ENCODE measurements at regions not wholly inside any gene's neighbourhood (a gene's known extent, or its start where the extent isn't known, plus 50 kb on each side); places are given as distances from the start of the nearest gene placed in this dataset.

DNA sequence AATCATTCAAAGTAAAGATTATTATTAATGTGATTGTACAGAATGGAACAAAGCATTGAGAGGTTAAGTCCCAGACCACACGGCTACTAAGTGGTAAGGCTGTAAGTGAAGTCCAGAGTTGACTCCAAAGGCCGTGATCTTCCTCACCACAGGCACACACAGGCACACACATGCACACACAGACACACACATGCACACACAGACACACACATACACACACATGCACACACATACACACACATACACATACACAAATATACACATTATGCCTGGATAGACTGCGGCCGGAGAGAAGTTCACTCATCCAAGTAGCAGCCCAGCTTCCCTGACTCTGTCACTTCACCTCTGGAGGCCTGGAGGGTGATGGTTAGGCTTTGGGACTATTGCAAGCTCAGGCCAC lies 121.9 kb downstream of the HLX start:
- no peak for DNase-seq
- no peaks in the 10 kb centered on the region for H3K27me3 ChIP-seq (ENCODE audit: control insufficient read depth, insufficient read depth, low read length)
- no CpG with 5 or more reads among the region's 4 CpGs for WGBS (ENCODE audit: insufficient coverage, low lambda C conversion rate)

DNA sequence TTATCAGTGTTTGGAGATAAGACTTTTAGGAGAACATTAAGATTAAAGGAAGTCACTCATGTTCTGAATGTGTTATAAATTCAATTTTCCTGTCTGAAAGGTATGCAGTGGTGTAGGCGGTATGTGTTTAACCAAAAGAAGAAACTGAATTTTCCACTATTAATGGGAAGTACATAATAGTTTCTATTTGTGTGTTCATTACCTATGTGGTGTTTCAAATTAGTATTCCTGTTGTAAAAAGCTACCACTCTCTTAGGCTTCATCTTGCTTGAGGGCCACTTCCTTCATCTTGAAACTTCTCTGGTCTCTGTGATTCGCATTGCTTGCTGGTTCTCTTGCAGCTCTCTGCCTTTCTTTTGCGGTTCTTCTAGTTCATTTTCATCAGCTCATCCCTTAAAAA lies 123.4 kb downstream of the HLX start:
- no peaks in the 10 kb centered on the region for H3K27me3 ChIP-seq (ENCODE audit: control insufficient read depth, insufficient read depth, low read length)
- no peak overlapping the region for H3K4me3 ChIP-seq (ENCODE audit: low read length)
- H3K36me3 ChIP-seq (ENCODE audit: control insufficient read depth, insufficient read depth, low read length) = no peaks in the 10 kb centered on the region
- no peaks in the 10 kb centered on the region for H3K4me1 ChIP-seq (ENCODE audit: control insufficient read depth, insufficient read depth, low read length)
- H3K9me3 ChIP-seq (ENCODE audit: control insufficient read depth, low read depth, low read length) = no peaks in the 10 kb centered on the region
- no peak for DNase-seq
- no peak overlapping the region for H3K27ac ChIP-seq (ENCODE audit: low read length)
- 100% methylated on average over 1 of the region's 3 CpGs for WGBS (ENCODE audit: insufficient coverage, low lambda C conversion rate)

More for the DNA sequence above, 121.9 kb downstream of the HLX start:
- no peaks in the 10 kb centered on the region for H3K36me3 ChIP-seq (ENCODE audit: control insufficient read depth, insufficient read depth, low read length)
- no peak overlapping the region for H3K4me3 ChIP-seq (ENCODE audit: low read length)
- no peaks in the 10 kb centered on the region for H3K9me3 ChIP-seq (ENCODE audit: control insufficient read depth, low read depth, low read length)
- no peak overlapping the region for H3K27ac ChIP-seq (ENCODE audit: low read length)
- H3K4me1 ChIP-seq (ENCODE audit: control insufficient read depth, insufficient read depth, low read length) = no peaks in the 10 kb centered on the region

DNA sequence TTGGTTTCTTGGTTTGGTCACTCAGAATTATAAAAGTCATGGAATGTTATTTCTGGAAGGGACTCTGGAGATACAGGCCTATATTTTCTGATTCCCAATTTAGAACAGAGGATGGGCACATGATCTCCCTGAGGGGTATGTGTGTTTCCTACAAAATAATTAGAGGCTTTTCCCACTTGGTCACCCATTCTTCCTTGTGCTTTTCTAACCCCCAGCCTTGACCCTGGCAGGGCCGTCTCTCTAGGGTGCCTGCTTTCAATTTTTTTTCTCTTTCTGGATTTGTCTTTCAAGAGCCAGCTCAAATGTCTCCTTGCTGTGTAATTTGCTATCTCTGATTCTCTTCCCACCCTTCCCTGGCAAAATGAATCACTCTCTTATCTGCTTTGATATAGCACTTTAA lies 131.9 kb downstream of the HLX start:
- no peak for DNase-seq
- H3K36me3 ChIP-seq (ENCODE audit: control insufficient read depth, insufficient read depth, low read length) = no peaks in the 10 kb centered on the region
- H3K4me3 ChIP-seq (ENCODE audit: low read length) = no peak overlapping the region
- no peaks in the 10 kb centered on the region for H3K27me3 ChIP-seq (ENCODE audit: control insufficient read depth, insufficient read depth, low read length)
- H3K27ac ChIP-seq (ENCODE audit: low read length) = no peak overlapping the region
- H3K4me1 ChIP-seq (ENCODE audit: control insufficient read depth, insufficient read depth, low read length) = no peaks in the 10 kb centered on the region
- 80% methylated on average over 1 of the region's 1 CpG for WGBS (ENCODE audit: insufficient coverage, low lambda C conversion rate)
- no peaks in the 10 kb centered on the region for H3K9me3 ChIP-seq (ENCODE audit: control insufficient read depth, low read depth, low read length)

DNA sequence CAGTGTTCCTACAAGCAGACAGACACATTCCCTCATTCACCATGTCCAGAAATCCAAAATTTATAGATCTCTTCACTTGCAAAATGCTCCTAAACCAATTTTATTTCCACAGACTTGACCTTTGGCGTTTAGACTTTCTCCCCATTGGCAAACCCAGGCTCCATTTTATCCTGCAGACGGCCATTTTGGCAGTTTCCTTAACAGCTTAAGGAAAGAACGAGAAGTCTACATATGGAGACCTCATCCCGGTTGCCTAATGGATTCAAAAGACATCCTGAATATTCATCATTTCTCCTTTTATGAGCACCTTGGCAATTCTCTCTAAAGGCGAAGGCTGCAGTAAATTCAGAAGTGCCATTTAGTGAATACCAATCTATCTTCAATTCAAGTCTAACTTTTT lies 132.9 kb downstream of the HLX start:
- no peak for DNase-seq
- H3K36me3 ChIP-seq (ENCODE audit: control insufficient read depth, insufficient read depth, low read length) = no peaks in the 10 kb centered on the region
- H3K4me1 ChIP-seq (ENCODE audit: control insufficient read depth, insufficient read depth, low read length) = no peaks in the 10 kb centered on the region
- H3K4me3 ChIP-seq (ENCODE audit: low read length) = no peak overlapping the region
- WGBS (ENCODE audit: insufficient coverage, low lambda C conversion rate) = no CpG with 5 or more reads among the region's 5 CpGs
- H3K27ac ChIP-seq (ENCODE audit: low read length) = no peak overlapping the region
- H3K27me3 ChIP-seq (ENCODE audit: control insufficient read depth, insufficient read depth, low read length) = no peaks in the 10 kb centered on the region
- H3K9me3 ChIP-seq (ENCODE audit: control insufficient read depth, low read depth, low read length) = no peaks in the 10 kb centered on the region

DNA sequence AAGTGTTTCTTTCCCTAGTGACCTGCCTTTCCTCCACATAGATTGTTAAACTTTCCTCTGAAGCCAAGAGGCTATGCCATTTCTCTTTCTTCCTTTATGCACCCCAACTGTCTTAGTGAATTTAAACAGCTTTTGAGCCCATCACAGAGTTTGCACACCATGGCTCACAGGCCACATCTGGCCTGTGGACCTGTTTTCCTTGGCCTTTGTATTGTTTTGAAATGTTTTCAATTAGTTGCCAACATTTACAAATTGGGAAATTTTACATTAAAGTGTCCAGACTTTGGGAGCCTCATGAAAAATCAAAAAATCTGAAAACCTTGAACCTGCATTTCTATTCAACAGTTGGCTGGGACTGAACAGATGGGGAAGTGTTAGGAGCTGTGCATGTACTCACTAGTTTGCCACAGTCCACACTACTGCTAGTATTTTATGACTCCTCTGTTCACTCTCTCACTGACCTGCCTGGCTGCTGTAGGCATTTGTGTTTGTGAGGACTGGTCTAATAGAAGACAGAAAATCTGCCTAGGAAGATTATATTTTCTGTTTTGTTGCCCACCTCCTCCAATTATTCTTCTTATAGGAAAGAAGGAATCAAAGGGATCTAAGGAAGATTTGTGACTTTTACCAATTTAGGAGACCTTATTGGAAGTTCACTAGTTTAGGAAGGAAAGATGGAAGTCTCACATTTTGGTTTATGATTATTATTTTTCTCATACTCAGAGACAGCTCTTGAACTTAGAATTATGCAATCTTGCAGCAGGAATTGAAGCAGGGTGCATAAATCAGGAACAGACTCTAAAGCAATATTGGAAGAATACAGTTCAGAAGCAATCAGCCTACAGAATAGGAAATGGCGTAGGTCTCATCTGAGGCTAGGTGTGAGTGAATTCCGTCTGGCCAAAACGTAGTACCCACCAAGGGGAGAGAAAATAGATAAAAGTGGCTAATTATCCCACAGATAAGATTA lies 134.7 kb downstream of the HLX start:
- H3K4me1 ChIP-seq (ENCODE audit: control insufficient read depth, insufficient read depth, low read length) = no peaks in the 10 kb centered on the region
- H3K27me3 ChIP-seq (ENCODE audit: control insufficient read depth, insufficient read depth, low read length) = no peaks in the 10 kb centered on the region
- no peaks in the 10 kb centered on the region for H3K9me3 ChIP-seq (ENCODE audit: control insufficient read depth, low read depth, low read length)
- H3K27ac ChIP-seq (ENCODE audit: low read length) = no peak overlapping the region
- WGBS (ENCODE audit: insufficient coverage, low lambda C conversion rate) = no CpG with 5 or more reads among the region's 3 CpGs
- no peak for DNase-seq
- no peak overlapping the region for H3K4me3 ChIP-seq (ENCODE audit: low read length)
- H3K36me3 ChIP-seq (ENCODE audit: control insufficient read depth, insufficient read depth, low read length) = no peaks in the 10 kb centered on the region

DNA sequence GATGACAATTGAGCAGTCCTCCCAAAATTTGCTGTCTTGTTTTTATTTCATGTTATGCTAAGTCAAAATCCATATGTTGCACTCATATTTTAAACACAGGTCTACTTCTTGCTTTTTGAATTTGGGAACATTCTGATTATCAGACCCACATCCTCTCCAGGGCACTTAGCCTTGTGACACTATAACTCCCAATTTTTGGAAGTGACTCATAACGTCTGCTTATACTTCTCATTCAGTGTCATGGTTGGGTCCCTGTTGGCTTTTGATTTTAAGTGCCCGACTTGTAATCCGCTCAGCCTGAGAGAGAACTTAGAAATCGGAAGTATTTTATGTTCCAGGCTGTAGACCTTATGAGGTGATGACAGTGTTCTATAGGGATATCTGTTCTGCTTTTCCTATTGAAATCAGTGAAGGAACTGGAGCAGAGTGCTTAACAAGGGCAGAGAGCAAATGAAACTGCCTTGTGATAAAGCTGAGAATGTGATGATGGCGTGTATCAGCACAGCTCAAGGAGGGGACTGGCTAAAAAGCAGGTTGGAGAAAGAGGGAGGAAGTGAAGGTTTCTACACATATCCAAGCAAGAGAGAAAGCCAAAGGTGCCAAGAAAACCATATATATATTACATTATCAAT lies 136.0 kb downstream of the HLX start:
- H3K4me3 ChIP-seq (ENCODE audit: low read length) = no peak overlapping the region
- H3K36me3 ChIP-seq (ENCODE audit: control insufficient read depth, insufficient read depth, low read length) = no peaks in the 10 kb centered on the region
- no peak for DNase-seq
- no peaks in the 10 kb centered on the region for H3K4me1 ChIP-seq (ENCODE audit: control insufficient read depth, insufficient read depth, low read length)
- H3K27ac ChIP-seq (ENCODE audit: low read length) = no peak overlapping the region
- no peaks in the 10 kb centered on the region for H3K27me3 ChIP-seq (ENCODE audit: control insufficient read depth, insufficient read depth, low read length)
- WGBS (ENCODE audit: insufficient coverage, low lambda C conversion rate) = 100% methylated on average over 1 of the region's 5 CpGs
- no peaks in the 10 kb centered on the region for H3K9me3 ChIP-seq (ENCODE audit: control insufficient read depth, low read depth, low read length)

DNA sequence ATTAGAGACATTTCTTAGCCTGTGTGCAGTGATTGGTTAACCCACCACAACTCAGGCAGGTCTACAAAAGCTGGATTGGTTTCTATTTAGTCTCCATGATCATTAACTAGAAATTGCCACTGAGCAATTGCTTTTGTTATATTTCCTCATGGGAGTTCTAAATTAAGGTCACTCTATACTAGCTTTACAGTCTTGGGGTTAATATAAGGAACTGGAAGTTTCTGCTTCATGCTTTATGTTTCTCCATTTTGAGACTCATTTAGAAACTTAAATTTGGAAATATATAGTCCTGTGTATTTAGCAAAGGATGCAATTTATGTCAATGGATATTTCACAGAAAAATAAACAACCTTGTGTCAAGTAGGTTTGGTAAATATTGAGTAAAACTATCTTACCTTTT lies 137.5 kb downstream of the HLX start:
- Histone ChIP-seq H3K4me1 (ENCODE audit: control insufficient read depth, insufficient read depth, low read length) (no peaks in the 10 kb centered on the region), H3K27me3 (ENCODE audit: control insufficient read depth, insufficient read depth, low read length) (no peaks in the 10 kb centered on the region), H3K4me3 (ENCODE audit: low read length) (no peak overlapping the region), H3K27ac (ENCODE audit: low read length) (no peak overlapping the region), H3K36me3 (ENCODE audit: control insufficient read depth, insufficient read depth, low read length) (no peaks in the 10 kb centered on the region), H3K9me3 (ENCODE audit: control insufficient read depth, low read depth, low read length) (no peaks in the 10 kb centered on the region)
- no peak for DNase-seq

DNA sequence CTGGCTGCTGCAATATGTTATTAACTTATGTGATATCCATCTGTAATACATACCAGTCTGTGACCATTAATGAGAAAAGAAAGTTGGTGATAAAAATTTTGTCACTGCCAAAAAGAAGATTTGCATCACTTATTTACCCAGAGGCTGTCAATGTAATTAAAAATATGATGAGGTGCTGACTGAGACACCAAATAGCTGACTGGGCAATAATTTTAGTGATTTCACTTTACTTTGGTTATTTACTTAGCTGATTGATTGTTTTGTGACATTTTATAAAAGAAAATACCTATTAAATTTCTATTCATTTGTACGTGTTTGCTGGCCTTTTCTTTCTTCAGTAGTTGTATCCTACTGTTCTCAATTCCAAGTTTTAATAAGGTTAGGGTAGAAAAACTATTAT lies 139.2 kb downstream of the HLX start:
- no peaks in the 10 kb centered on the region for H3K4me1 ChIP-seq (ENCODE audit: control insufficient read depth, insufficient read depth, low read length)
- no peaks in the 10 kb centered on the region for H3K27me3 ChIP-seq (ENCODE audit: control insufficient read depth, insufficient read depth, low read length)
- WGBS (ENCODE audit: insufficient coverage, low lambda C conversion rate) = no CpG with 5 or more reads among the region's 1 CpG
- no peak overlapping the region for H3K4me3 ChIP-seq (ENCODE audit: low read length)
- H3K9me3 ChIP-seq (ENCODE audit: control insufficient read depth, low read depth, low read length) = no peaks in the 10 kb centered on the region
- no peak overlapping the region for H3K27ac ChIP-seq (ENCODE audit: low read length)
- no peak for DNase-seq
- no peaks in the 10 kb centered on the region for H3K36me3 ChIP-seq (ENCODE audit: control insufficient read depth, insufficient read depth, low read length)

DNA sequence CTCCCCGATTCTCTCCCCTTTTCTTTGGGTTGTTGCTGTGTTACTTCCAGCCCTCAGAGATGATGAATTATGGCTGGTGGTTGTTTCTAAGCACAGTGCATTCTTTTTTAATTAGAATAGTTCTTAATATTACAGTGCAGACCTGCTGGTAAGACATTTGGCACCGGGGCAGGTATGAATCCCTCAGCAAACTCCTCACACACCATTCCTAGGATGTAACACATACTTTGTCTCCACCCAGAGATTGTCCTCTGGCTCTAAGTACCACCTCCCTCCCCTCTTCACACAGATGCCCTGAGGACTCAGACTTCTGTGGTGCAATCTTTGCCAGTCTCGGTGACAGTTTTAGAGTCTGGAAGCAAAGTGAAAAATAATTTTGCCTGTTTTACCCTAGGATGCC lies 143.1 kb downstream of the HLX start:
- H3K9me3 ChIP-seq (ENCODE audit: control insufficient read depth, low read depth, low read length) = no peaks in the 10 kb centered on the region
- no CpG with 5 or more reads among the region's 3 CpGs for WGBS (ENCODE audit: insufficient coverage, low lambda C conversion rate)
- no peak overlapping the region for H3K27ac ChIP-seq (ENCODE audit: low read length)

DNA sequence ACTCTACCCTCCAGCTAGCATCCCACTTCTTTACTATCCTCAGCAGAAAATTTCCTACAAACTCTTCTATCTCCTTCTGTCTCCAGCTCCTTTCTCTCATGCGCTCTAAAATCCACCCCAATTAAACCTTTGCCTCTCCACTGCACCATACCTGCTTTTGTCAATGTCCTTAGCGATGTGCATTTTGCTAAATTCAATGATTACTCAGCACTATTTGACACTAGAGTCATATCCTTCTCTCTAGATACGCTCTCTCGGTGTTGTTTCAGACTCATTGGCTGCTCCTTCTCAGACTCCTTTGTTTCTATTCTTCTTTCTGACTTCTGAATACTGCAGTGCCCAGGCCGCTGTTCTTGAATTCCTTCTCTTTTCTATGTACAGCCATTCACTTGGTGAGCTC lies 144.2 kb downstream of the HLX start:
- Histone ChIP-seq H3K9me3 (ENCODE audit: control insufficient read depth, low read depth, low read length) (no peaks in the 10 kb centered on the region), H3K4me3 (ENCODE audit: low read length) (no peak overlapping the region), H3K27me3 (ENCODE audit: control insufficient read depth, insufficient read depth, low read length) (no peaks in the 10 kb centered on the region), H3K27ac (ENCODE audit: low read length) (no peak overlapping the region), H3K4me1 (ENCODE audit: control insufficient read depth, insufficient read depth, low read length) (no peaks in the 10 kb centered on the region), H3K36me3 (ENCODE audit: control insufficient read depth, insufficient read depth, low read length) (no peaks in the 10 kb centered on the region)
- WGBS (ENCODE audit: insufficient coverage, low lambda C conversion rate) = 94% methylated on average over 5 of the region's 5 CpGs
- DNase-seq = no peak

More for the DNA sequence above, 143.1 kb downstream of the HLX start:
- DNase-seq = no peak
- no peaks in the 10 kb centered on the region for H3K4me1 ChIP-seq (ENCODE audit: control insufficient read depth, insufficient read depth, low read length)
- H3K36me3 ChIP-seq (ENCODE audit: control insufficient read depth, insufficient read depth, low read length) = no peaks in the 10 kb centered on the region
- H3K4me3 ChIP-seq (ENCODE audit: low read length) = no peak overlapping the region
- H3K27me3 ChIP-seq (ENCODE audit: control insufficient read depth, insufficient read depth, low read length) = no peaks in the 10 kb centered on the region

All from large intestine (tissue), 3 donors.